Panc1 (cell line): ENCODE measurements at regions not wholly inside any gene's neighbourhood (a gene's known extent, or its start where the extent isn't known, plus 50 kb on each side); places are given as distances from the start of the nearest gene placed in this dataset.

Source experiments
- ATAC-seq: fragments of 200-7000 bp; cut with Tn5 transposase; 2 replicates; pipeline ENCODE4 v1.9.1; 2020; ENCODE audit warnings: mild to moderate bottlenecking, moderate library complexity
- BruUV-seq: library from RNA; stranded (reverse); fragments of 400-500 nt; replicated peaks from 2 replicates; lab custom pipeline; 2021; lab: Mats Ljungman, UMichigan
- CTCF ChIA-PET: fragments of 300-600 bp; sonication (Branson Sonifier 250); formaldehyde crosslinking; loops from one replicate; lab custom pipeline; 2022; ENCODE audit warnings: antibody characterized with exemption; lab: Charles Lee
- POLR2A ChIA-PET: fragments of 300-600 bp; sonication (Branson Sonifier 250); formaldehyde crosslinking; loops from one replicate; lab custom pipeline; 2022; ENCODE audit warnings: antibody characterized with exemption; lab: Charles Lee
- DNase-seq: peaks from one replicate; pipeline ENCODE4 v3.0.0-alpha.2; 2010; ENCODE audit warnings: low read depth, low spot score
- H3K27ac ChIP-seq: 2 replicates; pipeline ENCODE4 v1.5.1; 2011; ENCODE audit warnings: mild to moderate bottlenecking, low read length, inconsistent platforms
- H3K27me3 ChIP-seq: fragments of 200-500 bp; sonication (Bioruptor generic); 2 replicates; pipeline ENCODE4 v1.6.0; 2014; ENCODE audit warnings: low read length, inconsistent platforms; ENCODE audit not compliant: control insufficient read depth, insufficient read depth
- H3K36me3 ChIP-seq: fragments of 200-500 bp; sonication (Bioruptor generic); 2 replicates; pipeline ENCODE4 v1.5.1; 2014; ENCODE audit warnings: inconsistent platforms, mild to moderate bottlenecking, low read length, moderate library complexity; ENCODE audit not compliant: control insufficient read depth, insufficient read depth
- H3K4me1 ChIP-seq: 2 replicates; pipeline ENCODE4 v1.5.1; 2011; ENCODE audit warnings: inconsistent platforms, mild to moderate bottlenecking, low read length, moderate library complexity; ENCODE audit not compliant: control insufficient read depth, insufficient read depth
- H3K4me3 ChIP-seq, 2 experiments: 2 replicates each; pipeline ENCODE4 v1.5.1; 2011 to 2012; ENCODE audit warnings: low read depth in 2 of 2, low read length in 2 of 2, mild to moderate bottlenecking in 2 of 2, inconsistent platforms in 1 of 2, moderate library complexity in 1 of 2
- H3K9me3 ChIP-seq: fragments of 200-500 bp; sonication (Bioruptor generic); 2 replicates; pipeline ENCODE4 v1.5.1; 2014; ENCODE audit warnings: low read depth, mild to moderate bottlenecking, inconsistent platforms, low read length, moderate library complexity; ENCODE audit not compliant: control insufficient read depth, insufficient read depth
- CTCF ChIP-seq: fragments of 450-650 bp; IDR thresholded peaks from 2 replicates; pipeline ENCODE4 v1.5.1; 2017; ENCODE audit warnings: mild to moderate bottlenecking
- POLR2AphosphoS5 ChIP-seq: IDR thresholded peaks from 2 replicates; pipeline ENCODE4 v1.6.1; 2012; ENCODE audit warnings: mild to moderate bottlenecking, low read depth, low read length, moderate library complexity
- SIN3A ChIP-seq: IDR thresholded peaks from 2 replicates; pipeline ENCODE4 v1.6.1; 2012; ENCODE audit warnings: low read depth, mild to moderate bottlenecking, low read length, moderate library complexity, borderline replicate concordance; ENCODE audit not compliant: insufficient read depth
- TCF7L2 ChIP-seq: IDR thresholded peaks from 2 replicates; pipeline ENCODE4 v1.6.1; 2011; ENCODE audit warnings: mild to moderate bottlenecking, low read depth, low read length, inconsistent platforms
- in situ Hi-C: cut with HindIII; loops from 2 replicates; pipeline ENCODE4 v1.10.0; 2016; ENCODE audit warnings: low sequenced_read_pairs, low pct_unique_long_range_greater_than_20kb
- intact Hi-C: fragments of 100-400 bp; cut with micrococcal nuclease; formaldehyde crosslinking; loops from one replicate; pipeline ENCODE4 v1.10.0; 2022; ENCODE audit not compliant: unreplicated experiment
- TF ChIP-seq, protein P1 (sequence below), 2 experiments: IDR thresholded peaks; 2 replicates each; pipeline ENCODE4 v1.6.1; 2011 to 2012; ENCODE audit warnings: low read depth in 2 of 2, control low read depth in 1 of 2, low read length in 1 of 2, mild to moderate bottlenecking in 1 of 2, moderate library complexity in 1 of 2; ENCODE audit not compliant: insufficient read depth in 1 of 2

DNA sequence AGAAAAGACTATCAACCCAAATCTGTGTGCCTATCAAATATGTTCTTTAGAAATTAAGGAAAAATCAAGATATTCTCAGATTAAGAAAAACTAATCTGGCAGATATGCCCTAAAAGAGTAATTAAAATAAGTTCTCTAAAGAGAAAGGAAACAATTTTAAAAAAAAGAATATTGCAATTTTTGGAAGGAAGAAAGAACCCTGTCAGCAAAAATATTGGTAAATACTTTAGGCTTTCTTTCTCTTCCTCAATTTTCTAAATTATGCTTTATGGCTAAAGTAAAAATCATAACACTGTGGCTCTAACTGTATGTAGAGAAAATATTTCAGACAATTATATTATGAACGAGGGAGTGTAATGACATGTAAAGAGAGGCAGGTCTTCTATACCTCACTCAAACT is 691.3 kb upstream of the PTBP2 start:
- no TSS peak for BruUV-seq
- POLR2A ChIA-PET = no interaction called here
- Histone ChIP-seq H3K4me3 (no peak overlapping the region), H3K9me3 (no peaks in the 10 kb centered on the region), H3K27ac (no peak overlapping the region), H3K36me3 (no peaks in the 10 kb centered on the region), H3K4me1 (no peaks in the 10 kb centered on the region), H3K27me3 (no peaks in the 10 kb centered on the region)
- ATAC-seq (no peak), DNase-seq (no peak)
- intact Hi-C loops (no loop called here), in situ Hi-C loops (no loop called here)
- TF ChIP-seq SIN3A = no peak
- TF ChIP-seq POLR2AphosphoS5 = no peak
- no peak for TF ChIP-seq TCF7L2
- TF ChIP-seq CTCF = no peak
- TF ChIP-seq, protein P1, sequence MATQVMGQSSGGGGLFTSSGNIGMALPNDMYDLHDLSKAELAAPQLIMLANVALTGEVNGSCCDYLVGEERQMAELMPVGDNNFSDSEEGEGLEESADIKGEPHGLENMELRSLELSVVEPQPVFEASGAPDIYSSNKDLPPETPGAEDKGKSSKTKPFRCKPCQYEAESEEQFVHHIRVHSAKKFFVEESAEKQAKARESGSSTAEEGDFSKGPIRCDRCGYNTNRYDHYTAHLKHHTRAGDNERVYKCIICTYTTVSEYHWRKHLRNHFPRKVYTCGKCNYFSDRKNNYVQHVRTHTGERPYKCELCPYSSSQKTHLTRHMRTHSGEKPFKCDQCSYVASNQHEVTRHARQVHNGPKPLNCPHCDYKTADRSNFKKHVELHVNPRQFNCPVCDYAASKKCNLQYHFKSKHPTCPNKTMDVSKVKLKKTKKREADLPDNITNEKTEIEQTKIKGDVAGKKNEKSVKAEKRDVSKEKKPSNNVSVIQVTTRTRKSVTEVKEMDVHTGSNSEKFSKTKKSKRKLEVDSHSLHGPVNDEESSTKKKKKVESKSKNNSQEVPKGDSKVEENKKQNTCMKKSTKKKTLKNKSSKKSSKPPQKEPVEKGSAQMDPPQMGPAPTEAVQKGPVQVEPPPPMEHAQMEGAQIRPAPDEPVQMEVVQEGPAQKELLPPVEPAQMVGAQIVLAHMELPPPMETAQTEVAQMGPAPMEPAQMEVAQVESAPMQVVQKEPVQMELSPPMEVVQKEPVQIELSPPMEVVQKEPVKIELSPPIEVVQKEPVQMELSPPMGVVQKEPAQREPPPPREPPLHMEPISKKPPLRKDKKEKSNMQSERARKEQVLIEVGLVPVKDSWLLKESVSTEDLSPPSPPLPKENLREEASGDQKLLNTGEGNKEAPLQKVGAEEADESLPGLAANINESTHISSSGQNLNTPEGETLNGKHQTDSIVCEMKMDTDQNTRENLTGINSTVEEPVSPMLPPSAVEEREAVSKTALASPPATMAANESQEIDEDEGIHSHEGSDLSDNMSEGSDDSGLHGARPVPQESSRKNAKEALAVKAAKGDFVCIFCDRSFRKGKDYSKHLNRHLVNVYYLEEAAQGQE (IDR thresholded peaks at IDR 0.05; ENCODE audit: insufficient read depth in 1 of 2, low read depth in 2 of 2, low read length in 1 of 2) = no peak
- CTCF ChIA-PET = no interaction called here

DNA sequence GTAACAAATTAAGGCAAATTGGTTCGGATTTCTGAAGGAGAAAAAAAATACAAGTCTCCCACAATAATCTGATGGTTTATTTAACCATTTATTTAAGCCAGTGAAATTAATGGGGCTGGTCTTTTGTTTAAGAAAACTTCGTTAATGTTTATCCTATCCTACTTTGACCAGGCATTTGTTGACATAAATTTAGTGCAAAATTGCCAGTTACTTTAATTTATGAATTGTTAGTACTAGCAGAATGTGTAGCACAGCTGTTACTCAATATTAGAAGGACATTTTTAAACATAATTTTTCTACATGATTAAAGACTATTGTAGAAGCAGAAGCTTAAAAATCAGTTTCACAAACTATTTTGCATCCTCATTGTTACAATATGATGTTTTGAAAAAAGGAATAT is 687.6 kb upstream of the PTBP2 start:
- H3K36me3 ChIP-seq = no peaks in the 10 kb centered on the region
- ATAC-seq = no peak
- no peaks in the 10 kb centered on the region for H3K9me3 ChIP-seq
- TF ChIP-seq SIN3A = no peak
- TF ChIP-seq, protein P1 (IDR thresholded peaks at IDR 0.05; ENCODE audit: insufficient read depth in 1 of 2, low read depth in 2 of 2, low read length in 1 of 2) = no peak
- TF ChIP-seq POLR2AphosphoS5 = no peak
- no peak for TF ChIP-seq CTCF
- TF ChIP-seq TCF7L2 = no peak
- ChIA-PET POLR2A (no interaction called here), CTCF (no interaction called here)
- in situ Hi-C loops = no loop called here
- no peak overlapping the region for H3K27ac ChIP-seq
- no peak for DNase-seq
- BruUV-seq = no TSS peak
- no peaks in the 10 kb centered on the region for H3K27me3 ChIP-seq
- H3K4me3 ChIP-seq = no peak overlapping the region
- H3K4me1 ChIP-seq = no peaks in the 10 kb centered on the region
- intact Hi-C loops = no loop called here
